Fibroblast of the aortic adventitia (primary cell): ENCODE measurements at regions not wholly inside any gene's neighbourhood (a gene's known extent, or its start where the extent isn't known, plus 50 kb on each side); places are given as distances from the start of the nearest gene placed in this dataset.

Experiments used
- DNase-seq: peaks from one replicate; pipeline ENCODE4 v3.0.0-alpha.2; 2010; ENCODE audit warnings: low read depth
- H3K4me3 ChIP-seq: 2 replicates; pipeline ENCODE4 v1.5.1; 2011; ENCODE audit warnings: low read depth, mild to moderate bottlenecking, control low read depth, low read length, moderate library complexity
- TF ChIP-seq, protein P1 (sequence below): IDR thresholded peaks from 2 replicates; pipeline ENCODE4 v1.5.1; 2011; ENCODE audit warnings: mild to moderate bottlenecking, low read length, control low read depth, inconsistent platforms; ENCODE audit not compliant: insufficient read depth

DNA sequence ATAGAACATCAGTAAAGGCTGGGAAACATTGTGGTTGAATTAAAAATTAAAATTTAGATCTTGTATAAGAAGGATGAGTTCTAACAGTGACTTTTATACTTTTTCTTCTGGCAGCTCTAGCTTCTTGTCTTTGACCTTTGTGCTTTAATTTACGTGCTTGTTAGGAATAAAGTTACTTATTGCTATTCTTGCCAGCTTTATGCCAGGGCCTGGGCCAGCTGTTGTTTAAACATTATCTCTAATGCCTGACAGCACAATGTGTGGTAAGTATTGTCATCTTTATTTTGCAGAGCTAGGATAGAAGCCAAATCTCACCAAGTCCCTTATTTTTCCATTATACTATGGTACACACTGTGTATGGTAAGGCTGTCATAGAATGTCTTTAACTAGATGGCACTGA, 766.7 kb upstream of the GOLIM4 start:
- DNase-seq = no peak
- no peak overlapping the region for H3K4me3 ChIP-seq
- TF ChIP-seq, protein P1, sequence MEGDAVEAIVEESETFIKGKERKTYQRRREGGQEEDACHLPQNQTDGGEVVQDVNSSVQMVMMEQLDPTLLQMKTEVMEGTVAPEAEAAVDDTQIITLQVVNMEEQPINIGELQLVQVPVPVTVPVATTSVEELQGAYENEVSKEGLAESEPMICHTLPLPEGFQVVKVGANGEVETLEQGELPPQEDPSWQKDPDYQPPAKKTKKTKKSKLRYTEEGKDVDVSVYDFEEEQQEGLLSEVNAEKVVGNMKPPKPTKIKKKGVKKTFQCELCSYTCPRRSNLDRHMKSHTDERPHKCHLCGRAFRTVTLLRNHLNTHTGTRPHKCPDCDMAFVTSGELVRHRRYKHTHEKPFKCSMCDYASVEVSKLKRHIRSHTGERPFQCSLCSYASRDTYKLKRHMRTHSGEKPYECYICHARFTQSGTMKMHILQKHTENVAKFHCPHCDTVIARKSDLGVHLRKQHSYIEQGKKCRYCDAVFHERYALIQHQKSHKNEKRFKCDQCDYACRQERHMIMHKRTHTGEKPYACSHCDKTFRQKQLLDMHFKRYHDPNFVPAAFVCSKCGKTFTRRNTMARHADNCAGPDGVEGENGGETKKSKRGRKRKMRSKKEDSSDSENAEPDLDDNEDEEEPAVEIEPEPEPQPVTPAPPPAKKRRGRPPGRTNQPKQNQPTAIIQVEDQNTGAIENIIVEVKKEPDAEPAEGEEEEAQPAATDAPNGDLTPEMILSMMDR = no peak

DNA sequence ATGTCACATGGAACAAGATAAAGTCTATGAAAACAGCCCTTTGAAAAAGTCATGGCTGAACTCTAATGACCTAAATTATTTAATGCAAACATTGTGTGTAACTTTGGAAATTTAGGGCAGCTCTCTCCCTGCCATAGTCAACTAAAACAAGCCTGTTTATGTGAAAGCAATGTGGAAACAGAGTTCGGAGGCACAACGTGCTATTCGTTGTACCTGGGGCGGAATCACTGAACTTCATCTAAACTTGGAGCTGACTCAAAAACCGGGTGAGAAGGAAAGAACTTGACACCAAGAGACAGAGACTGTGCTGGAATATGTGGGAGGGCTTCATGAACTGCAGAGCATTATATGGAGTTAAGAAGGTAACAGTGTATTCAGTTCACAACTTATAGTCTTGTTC, 764.9 kb upstream of the GOLIM4 start:
- no peak for DNase-seq
- H3K4me3 ChIP-seq = no peak overlapping the region
- TF ChIP-seq, protein P1 = no peak

DNA sequence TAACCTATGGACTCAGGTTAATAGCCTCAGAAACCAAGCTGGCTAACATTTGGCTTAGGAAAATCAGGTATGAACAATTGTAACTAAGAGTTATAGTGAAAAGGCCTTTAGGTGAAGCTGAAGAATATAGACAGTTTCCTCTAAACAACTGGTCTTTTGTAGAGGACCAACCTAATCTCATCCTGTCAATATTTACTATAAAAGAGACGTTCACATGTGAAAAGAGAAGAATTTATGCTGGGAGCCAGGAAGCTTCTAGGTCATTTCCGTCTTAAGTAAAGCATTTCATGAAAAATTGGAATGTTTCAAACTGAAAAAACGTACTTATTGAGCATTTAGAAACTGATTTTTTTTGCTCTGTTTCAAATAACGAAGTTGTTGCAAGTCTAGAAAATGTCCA, 764.3 kb upstream of the GOLIM4 start:
- TF ChIP-seq, protein P1 = no peak

DNA sequence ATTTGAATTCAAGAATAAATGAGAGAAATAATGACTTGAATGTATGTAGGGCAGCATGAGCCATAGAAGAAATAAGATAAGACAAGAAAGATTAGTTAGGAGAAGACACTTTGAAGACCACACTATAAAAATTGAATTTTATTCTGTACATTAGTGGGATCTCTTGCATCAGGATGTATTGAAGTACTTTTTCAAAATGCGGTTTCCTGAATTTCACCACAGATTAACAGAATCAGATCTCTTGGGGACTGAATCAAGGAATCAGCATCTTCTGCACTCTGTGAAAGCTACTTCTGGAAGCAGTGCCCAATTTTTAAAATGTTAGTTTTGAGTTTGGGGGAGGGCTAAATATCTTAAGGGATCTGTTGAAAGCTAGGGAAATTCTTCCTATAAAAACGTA, 763.9 kb upstream of the GOLIM4 start:
- H3K4me3 ChIP-seq = no peak overlapping the region
- DNase-seq = no peak
- TF ChIP-seq, protein P1 = no peak

More for the DNA sequence above, 764.3 kb upstream of the GOLIM4 start:
- no peak overlapping the region for H3K4me3 ChIP-seq
- no peak for DNase-seq

DNA sequence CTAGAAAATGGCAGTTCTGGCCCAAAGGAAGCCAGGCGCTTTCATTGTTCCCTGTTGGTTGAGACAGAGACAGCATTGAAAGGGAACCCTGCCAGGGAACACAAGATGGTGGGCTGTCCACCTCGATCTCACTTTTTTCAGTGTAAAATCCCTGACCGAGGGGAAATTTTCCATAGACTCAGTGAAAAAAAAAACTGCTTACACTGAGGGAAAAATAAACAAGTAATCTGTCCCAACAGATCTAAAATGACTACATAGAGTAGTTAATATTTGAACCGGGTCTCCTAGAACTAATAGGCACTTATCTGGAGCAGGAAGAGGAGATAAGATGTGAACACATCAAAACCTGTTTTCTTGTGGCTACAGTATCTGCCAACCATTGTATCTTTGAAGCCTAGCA, 763.4 kb upstream of the GOLIM4 start:
- no peak for DNase-seq
- no peak overlapping the region for H3K4me3 ChIP-seq
- TF ChIP-seq, protein P1 = no peak

DNA sequence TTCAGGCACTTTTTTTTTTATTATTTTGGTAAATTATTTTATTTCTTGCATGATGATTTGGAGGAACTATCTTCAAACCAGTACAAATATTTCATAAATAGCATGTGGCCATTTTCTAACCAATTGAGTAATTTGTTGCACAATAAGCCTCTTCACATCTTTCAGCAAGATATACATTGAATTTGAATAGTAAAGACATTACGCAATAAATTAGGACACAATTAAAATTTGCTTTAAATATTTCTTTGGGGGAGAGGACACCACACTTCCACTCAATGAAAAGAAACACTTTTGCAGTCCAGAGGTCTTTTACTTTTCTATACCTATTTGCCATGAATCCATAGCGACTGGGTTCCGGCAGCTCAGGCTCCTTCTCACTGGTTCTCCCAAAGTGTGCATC, 762.6 kb upstream of the GOLIM4 start:
- no peak overlapping the region for H3K4me3 ChIP-seq
- no peak for DNase-seq
- TF ChIP-seq, protein P1 = no peak

DNA sequence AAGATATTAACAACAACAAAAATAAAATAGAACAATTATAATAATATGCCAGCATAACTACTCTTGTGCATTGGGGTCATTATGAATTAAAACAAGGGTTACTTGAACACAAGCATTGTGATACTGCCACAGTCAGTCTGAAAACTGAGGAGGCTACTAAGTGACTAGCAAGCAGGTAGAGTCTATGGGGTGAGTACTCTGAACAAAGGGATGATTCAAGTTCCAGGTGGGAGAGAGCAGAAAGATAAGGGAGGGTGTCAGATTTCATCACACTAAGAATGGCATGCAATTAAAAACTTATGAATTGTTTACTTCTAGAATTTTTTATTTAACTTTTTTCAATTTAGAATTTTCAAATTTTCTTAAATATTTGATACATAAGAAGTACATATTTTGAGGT, 754.4 kb upstream of the GOLIM4 start:
- H3K4me3 ChIP-seq = no peak overlapping the region
- no peak for DNase-seq
- TF ChIP-seq, protein P1 = no peak
